ENCODE measurements at regions not wholly inside any gene's neighbourhood (a gene's known extent, or its start where the extent isn't known, plus 50 kb on each side); places are given as distances from the start of the nearest gene placed in this dataset.

DNA sequence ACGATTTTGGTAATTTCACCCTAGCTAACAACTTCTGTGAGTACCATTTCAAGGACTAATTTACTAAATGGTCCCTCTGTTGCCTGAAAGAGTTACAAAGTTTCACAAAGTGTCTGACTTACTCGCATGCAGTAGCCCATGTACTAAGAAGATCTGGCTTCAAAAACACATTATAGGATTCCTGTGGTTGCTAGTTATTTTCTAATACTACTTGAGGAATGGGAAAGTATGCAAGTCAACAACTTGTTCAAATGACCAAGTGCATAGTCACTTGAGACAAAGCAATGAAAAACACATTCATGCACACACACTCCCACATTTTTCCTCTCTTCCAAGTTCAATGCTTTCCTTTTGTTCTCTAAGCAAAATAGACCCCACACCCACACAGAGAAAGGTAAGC is 219.7 kb upstream of the TMPO start:
- ATAC-seq (no peak), FAIRE-seq (no peak), DNase-seq (ENCODE audit: low read depth, low spot score) (no peak)
- ChIA-PET SMC1A (ENCODE audit: uncharacterized antibody, unreplicated experiment) (interaction anchor here (0.7 to 1.6 kb wide), 5 partner anchors 9 to 64 kb away, joined by 3 to 7 read pairs (median 3); no protein-coding TSS in a partner anchor), CTCF (no interaction called here), RAD21 (ENCODE audit: unreplicated experiment) (no interaction called here), POLR2A (interaction anchor here (0.6 kb wide), 1 partner anchor 61 kb away, joined by 3 read pairs; no protein-coding TSS in a partner anchor)
- Histone ChIP-seq H4K20me1 (ENCODE audit: control insufficient read depth, insufficient read depth) (no peaks in the 10 kb centered on the region), H3K4me1 (ENCODE audit: control insufficient read depth, insufficient read depth, low read length) (no peaks in the 10 kb centered on the region), H3K4me3 (no peak overlapping the region), H3K9ac (ENCODE audit: control insufficient read depth, insufficient read depth, low read length) (no peak overlapping the region), H3K36me3 (ENCODE audit: control insufficient read depth in 2 of 2, insufficient read depth in 2 of 2, low read length in 1 of 2) (no peaks in the 10 kb centered on the region), H3K79me2 (ENCODE audit: control insufficient read depth, insufficient read depth, low read length) (no peaks in the 10 kb centered on the region), H3K27ac (ENCODE audit: control insufficient read depth, insufficient read depth) (no peak overlapping the region), H3K9me3 (replicated peaks; ENCODE audit: control insufficient read depth, insufficient read depth, low read length) (no peaks in the 10 kb centered on the region), H3K27me3 (replicated peaks in 1 of 2; ENCODE audit: control insufficient read depth in 2 of 2, insufficient read depth in 2 of 2, low read length in 1 of 2) (peaks cover 0 to 3% of the 10 kb centered on the region in 2 experiments; a peak in 1 of 4 replicates), H3K4me2 (ENCODE audit: control insufficient read depth, insufficient read depth) (no peak overlapping the region), H2AFZ (ENCODE audit: control insufficient read depth, low read depth, low read length) (no peak overlapping the region)
- in situ Hi-C loops (cut with MboI) (no loop called here), intact Hi-C loops (cut with micrococcal nuclease; ENCODE audit: unreplicated experiment) (no loop called here)
- TF ChIP-seq, protein P1, sequence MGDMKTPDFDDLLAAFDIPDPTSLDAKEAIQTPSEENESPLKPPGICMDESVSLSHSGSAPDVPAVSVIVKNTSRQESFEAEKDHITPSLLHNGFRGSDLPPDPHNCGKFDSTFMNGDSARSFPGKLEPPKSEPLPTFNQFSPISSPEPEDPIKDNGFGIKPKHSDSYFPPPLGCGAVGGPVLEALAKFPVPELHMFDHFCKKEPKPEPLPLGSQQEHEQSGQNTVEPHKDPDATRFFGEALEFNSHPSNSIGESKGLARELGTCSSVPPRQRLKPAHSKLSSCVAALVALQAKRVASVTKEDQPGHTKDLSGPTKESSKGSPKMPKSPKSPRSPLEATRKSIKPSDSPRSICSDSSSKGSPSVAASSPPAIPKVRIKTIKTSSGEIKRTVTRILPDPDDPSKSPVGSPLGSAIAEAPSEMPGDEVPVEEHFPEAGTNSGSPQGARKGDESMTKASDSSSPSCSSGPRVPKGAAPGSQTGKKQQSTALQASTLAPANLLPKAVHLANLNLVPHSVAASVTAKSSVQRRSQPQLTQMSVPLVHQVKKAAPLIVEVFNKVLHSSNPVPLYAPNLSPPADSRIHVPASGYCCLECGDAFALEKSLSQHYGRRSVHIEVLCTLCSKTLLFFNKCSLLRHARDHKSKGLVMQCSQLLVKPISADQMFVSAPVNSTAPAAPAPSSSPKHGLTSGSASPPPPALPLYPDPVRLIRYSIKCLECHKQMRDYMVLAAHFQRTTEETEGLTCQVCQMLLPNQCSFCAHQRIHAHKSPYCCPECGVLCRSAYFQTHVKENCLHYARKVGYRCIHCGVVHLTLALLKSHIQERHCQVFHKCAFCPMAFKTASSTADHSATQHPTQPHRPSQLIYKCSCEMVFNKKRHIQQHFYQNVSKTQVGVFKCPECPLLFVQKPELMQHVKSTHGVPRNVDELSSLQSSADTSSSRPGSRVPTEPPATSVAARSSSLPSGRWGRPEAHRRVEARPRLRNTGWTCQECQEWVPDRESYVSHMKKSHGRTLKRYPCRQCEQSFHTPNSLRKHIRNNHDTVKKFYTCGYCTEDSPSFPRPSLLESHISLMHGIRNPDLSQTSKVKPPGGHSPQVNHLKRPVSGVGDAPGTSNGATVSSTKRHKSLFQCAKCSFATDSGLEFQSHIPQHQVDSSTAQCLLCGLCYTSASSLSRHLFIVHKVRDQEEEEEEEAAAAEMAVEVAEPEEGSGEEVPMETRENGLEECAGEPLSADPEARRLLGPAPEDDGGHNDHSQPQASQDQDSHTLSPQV (IDR thresholded peaks at IDR 0.05), result no peak
- TF ChIP-seq, protein P2, sequence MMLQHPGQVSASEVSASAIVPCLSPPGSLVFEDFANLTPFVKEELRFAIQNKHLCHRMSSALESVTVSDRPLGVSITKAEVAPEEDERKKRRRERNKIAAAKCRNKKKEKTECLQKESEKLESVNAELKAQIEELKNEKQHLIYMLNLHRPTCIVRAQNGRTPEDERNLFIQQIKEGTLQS (IDR thresholded peaks at IDR 0.05; ENCODE audit: borderline replicate concordance, extremely low read depth, low read depth, low read length), result no peak
- TF ChIP-seq PML (IDR thresholded peaks at IDR 0.05; ENCODE audit: low read length) (no peak), RAD21 (IDR thresholded peaks at IDR 0.05; ENCODE audit: insufficient read depth, low read depth, low read length) (no peak)
- TF ChIP-seq, protein P3, sequence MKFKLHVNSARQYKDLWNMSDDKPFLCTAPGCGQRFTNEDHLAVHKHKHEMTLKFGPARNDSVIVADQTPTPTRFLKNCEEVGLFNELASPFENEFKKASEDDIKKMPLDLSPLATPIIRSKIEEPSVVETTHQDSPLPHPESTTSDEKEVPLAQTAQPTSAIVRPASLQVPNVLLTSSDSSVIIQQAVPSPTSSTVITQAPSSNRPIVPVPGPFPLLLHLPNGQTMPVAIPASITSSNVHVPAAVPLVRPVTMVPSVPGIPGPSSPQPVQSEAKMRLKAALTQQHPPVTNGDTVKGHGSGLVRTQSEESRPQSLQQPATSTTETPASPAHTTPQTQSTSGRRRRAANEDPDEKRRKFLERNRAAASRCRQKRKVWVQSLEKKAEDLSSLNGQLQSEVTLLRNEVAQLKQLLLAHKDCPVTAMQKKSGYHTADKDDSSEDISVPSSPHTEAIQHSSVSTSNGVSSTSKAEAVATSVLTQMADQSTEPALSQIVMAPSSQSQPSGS (IDR thresholded peaks at IDR 0.05; ENCODE audit: low read length), result no peak
- no TSS peak for BruUV-seq (replicated peaks)
- WGBS (ENCODE audit: insufficient coverage, insufficient replicate concordance, low lambda C conversion rate, missing lambda C conversion rate), result 0% methylated on average over 2 of the region's 2 CpGs
